HepG2 (cell line): ENCODE measurements at regions not wholly inside any gene's neighbourhood (a gene's known extent, or its start where the extent isn't known, plus 50 kb on each side); places are given as distances from the start of the nearest gene placed in this dataset.

Experiments used
- CHD2 ChIP-seq: IDR thresholded peaks from 2 replicates; pipeline ENCODE4 v1.6.1; 2011; ENCODE audit warnings: low read depth, low read length, improper control_type of control experiment
- DNMT1 ChIP-seq: sonication (generic); formaldehyde crosslinking; IDR thresholded peaks from 2 replicates; pipeline ENCODE4 v1.5.1; 2020; ENCODE audit warnings: mild to moderate bottlenecking, missing genetic modification reagents
- STAT6 ChIP-seq: sonication (generic); formaldehyde crosslinking; IDR thresholded peaks from 2 replicates; pipeline ENCODE4 v1.4.0; 2020; ENCODE audit warnings: missing genetic modification reagents, mild to moderate bottlenecking, borderline replicate concordance

GRCh38 chr4:162715401-162715800 is 451.3 kb downstream of the NAF1 start:
- TF ChIP-seq CHD2, result no peak
- TF ChIP-seq DNMT1 (CRISPR knock-in tag), result no peak
- TF ChIP-seq STAT6, result no peak
